ENCODE measurements at regions not wholly inside any gene's neighbourhood (a gene's known extent, or its start where the extent isn't known, plus 50 kb on each side); places are given as distances from the start of the nearest gene placed in this dataset.

DNA sequence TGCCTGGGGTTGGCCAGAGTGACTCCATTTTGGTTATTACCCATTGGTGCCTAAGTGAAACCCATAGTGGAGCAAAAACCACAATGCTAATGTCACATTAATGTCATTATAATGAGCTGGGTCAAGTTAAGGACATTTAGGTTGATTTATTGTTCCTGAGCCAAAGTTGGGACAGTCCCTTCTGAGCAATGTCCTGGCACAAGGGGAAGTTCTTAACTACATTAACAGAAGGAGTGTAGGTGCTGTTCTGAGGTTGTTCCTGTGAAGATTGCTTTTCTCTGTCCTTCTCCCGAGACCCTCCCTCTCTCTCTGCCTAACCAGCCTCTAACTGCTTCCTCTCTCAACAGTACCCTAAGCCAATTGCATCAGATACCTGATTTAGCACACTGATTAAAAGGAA lies 1956.8 kb upstream of the PCDH10 start:
- H3K36me3 ChIP-seq (ENCODE audit: insufficient read depth, low read length), result no peaks in the 10 kb centered on the region
- no peak overlapping the region for H3K4me3 ChIP-seq (ENCODE audit: low read length)
- TF ChIP-seq POLR2AphosphoS5 (IDR thresholded peaks at IDR 0.05) (no peak), RAD21 (conservative IDR thresholded peaks at IDR 0.05) (no peak), SMC3 (conservative IDR thresholded peaks at IDR 0.05; ENCODE audit: poor library complexity) (no peak), REST (IDR thresholded peaks at IDR 0.05; ENCODE audit: borderline replicate concordance) (no peak), TAF1 (IDR thresholded peaks at IDR 0.05; ENCODE audit: low read depth) (no peak), MXI1 (conservative IDR thresholded peaks at IDR 0.05; ENCODE audit: poor library complexity, severe bottlenecking) (no peak), EP300 (conservative IDR thresholded peaks at IDR 0.05; ENCODE audit: poor library complexity, severe bottlenecking) (no peak), EZH2 (IDR thresholded peaks at IDR 0.05; ENCODE audit: borderline replicate concordance, insufficient read depth, low read length, poor library complexity, severe bottlenecking) (no peak)
- TF ChIP-seq, protein P1, sequence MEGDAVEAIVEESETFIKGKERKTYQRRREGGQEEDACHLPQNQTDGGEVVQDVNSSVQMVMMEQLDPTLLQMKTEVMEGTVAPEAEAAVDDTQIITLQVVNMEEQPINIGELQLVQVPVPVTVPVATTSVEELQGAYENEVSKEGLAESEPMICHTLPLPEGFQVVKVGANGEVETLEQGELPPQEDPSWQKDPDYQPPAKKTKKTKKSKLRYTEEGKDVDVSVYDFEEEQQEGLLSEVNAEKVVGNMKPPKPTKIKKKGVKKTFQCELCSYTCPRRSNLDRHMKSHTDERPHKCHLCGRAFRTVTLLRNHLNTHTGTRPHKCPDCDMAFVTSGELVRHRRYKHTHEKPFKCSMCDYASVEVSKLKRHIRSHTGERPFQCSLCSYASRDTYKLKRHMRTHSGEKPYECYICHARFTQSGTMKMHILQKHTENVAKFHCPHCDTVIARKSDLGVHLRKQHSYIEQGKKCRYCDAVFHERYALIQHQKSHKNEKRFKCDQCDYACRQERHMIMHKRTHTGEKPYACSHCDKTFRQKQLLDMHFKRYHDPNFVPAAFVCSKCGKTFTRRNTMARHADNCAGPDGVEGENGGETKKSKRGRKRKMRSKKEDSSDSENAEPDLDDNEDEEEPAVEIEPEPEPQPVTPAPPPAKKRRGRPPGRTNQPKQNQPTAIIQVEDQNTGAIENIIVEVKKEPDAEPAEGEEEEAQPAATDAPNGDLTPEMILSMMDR (IDR thresholded peaks at IDR 0.05; ENCODE audit: poor library complexity, severe bottlenecking), result no peak
- H3K9me3 ChIP-seq (ENCODE audit: low read length), result no peaks in the 10 kb centered on the region
- no peaks in the 10 kb centered on the region for H4K20me1 ChIP-seq (ENCODE audit: insufficient read depth)
- no peak overlapping the region for H3K27ac ChIP-seq (ENCODE audit: low read length)
- H3K4me2 ChIP-seq (ENCODE audit: low read length), result no peak overlapping the region
- no peaks in the 10 kb centered on the region for H3F3A ChIP-seq (ENCODE audit: insufficient read depth, low read length, poor library complexity, severe bottlenecking)
- H3K27me3 ChIP-seq (ENCODE audit: insufficient read depth, low read depth, low read length), result no peaks in the 10 kb centered on the region
- H3K9me2 ChIP-seq (ENCODE audit: insufficient read depth, low read length), result no peaks in the 10 kb centered on the region
- H2AFZ ChIP-seq (ENCODE audit: low read depth, low read length), result no peak overlapping the region
- H3K79me2 ChIP-seq (replicated peaks; ENCODE audit: insufficient read depth, low read length), result no peaks in the 10 kb centered on the region
- no peak overlapping the region for H3K9ac ChIP-seq (ENCODE audit: low read length)

DNA sequence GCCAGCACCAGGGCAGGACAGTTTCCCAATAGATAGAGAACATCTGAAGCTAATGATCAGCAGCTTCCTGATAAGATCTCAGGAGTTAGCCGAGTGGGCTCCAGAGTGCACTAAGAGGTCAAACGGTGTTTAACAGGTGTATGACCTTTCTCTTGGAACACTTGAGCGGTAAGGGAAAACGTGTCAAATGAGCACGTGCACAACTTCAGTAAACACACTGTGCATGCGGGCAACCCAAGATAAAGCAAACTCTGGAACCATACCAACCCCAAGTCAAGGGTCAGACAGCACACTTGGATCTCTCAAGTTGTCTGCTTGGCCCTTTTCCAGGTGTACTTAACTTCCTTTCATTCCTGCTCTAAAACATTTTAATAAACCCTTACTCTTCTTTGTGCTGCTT lies 1941.5 kb upstream of the PCDH10 start:
- H3K4me3 ChIP-seq (ENCODE audit: low read length), result no peak overlapping the region
- no peak overlapping the region for H3K27ac ChIP-seq (ENCODE audit: low read length)
- no peaks in the 10 kb centered on the region for H3K79me2 ChIP-seq (replicated peaks; ENCODE audit: insufficient read depth, low read length)
- no peaks in the 10 kb centered on the region for H3F3A ChIP-seq (ENCODE audit: insufficient read depth, low read length, poor library complexity, severe bottlenecking)
- no peaks in the 10 kb centered on the region for H3K9me2 ChIP-seq (ENCODE audit: insufficient read depth, low read length)
- H3K4me2 ChIP-seq (ENCODE audit: low read length), result no peak overlapping the region
- no peaks in the 10 kb centered on the region for H3K27me3 ChIP-seq (ENCODE audit: insufficient read depth, low read depth, low read length)
- H3K9me3 ChIP-seq (ENCODE audit: low read length), result no peaks in the 10 kb centered on the region
- no peak overlapping the region for H2AFZ ChIP-seq (ENCODE audit: low read depth, low read length)
- no peaks in the 10 kb centered on the region for H3K36me3 ChIP-seq (ENCODE audit: insufficient read depth, low read length)
- TF ChIP-seq, protein P1 (IDR thresholded peaks at IDR 0.05; ENCODE audit: poor library complexity, severe bottlenecking), result no peak
- no peak for TF ChIP-seq SMC3 (conservative IDR thresholded peaks at IDR 0.05; ENCODE audit: poor library complexity)
- TF ChIP-seq MXI1 (conservative IDR thresholded peaks at IDR 0.05; ENCODE audit: poor library complexity, severe bottlenecking), result no peak
- TF ChIP-seq RAD21 (conservative IDR thresholded peaks at IDR 0.05), result no peak
- no peak for TF ChIP-seq REST (IDR thresholded peaks at IDR 0.05; ENCODE audit: borderline replicate concordance)
- no peak for TF ChIP-seq TAF1 (IDR thresholded peaks at IDR 0.05; ENCODE audit: low read depth)
- no peak for TF ChIP-seq EZH2 (IDR thresholded peaks at IDR 0.05; ENCODE audit: borderline replicate concordance, insufficient read depth, low read length, poor library complexity, severe bottlenecking)
- no peak for TF ChIP-seq POLR2AphosphoS5 (IDR thresholded peaks at IDR 0.05)
- TF ChIP-seq EP300 (conservative IDR thresholded peaks at IDR 0.05; ENCODE audit: poor library complexity, severe bottlenecking), result no peak
- no peaks in the 10 kb centered on the region for H4K20me1 ChIP-seq (ENCODE audit: insufficient read depth)
- no peak overlapping the region for H3K9ac ChIP-seq (ENCODE audit: low read length)

Measured in neural cell (in vitro differentiated cells).